AG08396 (cell line): ENCODE measurements at regions not wholly inside any gene's neighbourhood (a gene's known extent, or its start where the extent isn't known, plus 50 kb on each side); places are given as distances from the start of the nearest gene placed in this dataset.
A peak's percentile ranks its signal among the peaks of the same experiment; 100 is the strongest.

Experiments
- DNase-seq: peaks from one replicate; pipeline ENCODE4 v3.0.0; 2012; ENCODE audit warnings: low spot score, mixed read lengths

DNA sequence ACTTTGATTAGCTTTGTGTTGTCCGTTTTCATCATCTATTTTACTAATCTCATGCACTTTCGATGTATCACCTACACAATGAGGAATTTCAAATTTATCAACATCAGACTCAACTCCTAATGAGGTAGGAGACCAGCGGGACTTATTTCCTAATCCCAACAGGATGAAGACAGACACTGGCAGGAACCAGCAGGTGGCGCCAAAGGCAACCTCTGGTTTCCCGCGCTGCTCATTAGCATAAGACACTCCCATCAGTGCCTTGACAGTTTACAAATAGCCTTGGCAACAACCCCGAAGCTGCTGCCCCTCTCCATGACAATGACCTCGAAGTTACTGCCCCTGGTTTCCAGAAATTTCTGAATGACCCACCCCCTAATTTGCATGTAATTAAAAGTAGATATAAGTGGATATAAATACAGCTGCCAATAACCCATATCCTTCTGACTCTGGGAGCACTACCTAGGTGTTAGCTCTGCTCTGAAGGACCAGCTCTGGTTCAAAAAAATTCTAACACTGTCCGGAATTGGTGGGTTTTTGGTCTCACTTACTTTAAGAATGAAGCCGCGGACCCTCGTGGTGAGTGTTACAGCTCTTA lies 974.8 kb downstream of the ADGRL2 start:
- DNase-seq = peak; percentile 10

DNA sequence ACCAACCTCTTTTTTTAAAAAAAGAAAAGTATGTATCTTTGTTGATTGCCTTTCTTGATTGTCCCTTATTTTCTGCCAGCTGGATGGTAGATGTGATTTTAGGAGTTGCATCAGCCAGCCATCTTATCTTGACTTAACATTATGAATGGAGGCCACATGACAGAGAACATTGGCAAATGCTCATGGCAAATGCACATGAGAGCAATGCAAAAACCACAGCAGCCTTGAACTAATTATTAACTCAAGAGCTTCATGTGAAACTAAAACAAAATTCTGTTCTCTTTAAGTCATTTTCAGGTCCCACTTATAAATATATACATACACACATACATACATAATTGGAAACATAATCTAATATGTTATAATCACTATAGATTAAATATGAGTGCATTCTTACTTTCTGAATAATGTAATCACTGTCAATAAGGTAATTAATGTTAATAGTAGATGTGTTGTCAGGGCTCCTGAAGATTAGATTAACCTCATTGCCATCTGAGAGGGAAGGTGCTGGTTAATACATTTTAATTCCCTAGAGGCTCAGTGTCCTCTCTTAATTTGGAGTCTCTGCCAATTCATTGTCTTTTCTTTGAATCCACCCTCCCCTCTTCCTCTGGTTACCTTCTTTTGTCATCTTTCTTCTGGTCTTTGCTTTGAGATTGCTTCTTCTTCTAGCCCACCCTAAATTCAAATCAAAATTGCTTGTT lies 962.2 kb downstream of the ADGRL2 start:
- no peak for DNase-seq

DNA sequence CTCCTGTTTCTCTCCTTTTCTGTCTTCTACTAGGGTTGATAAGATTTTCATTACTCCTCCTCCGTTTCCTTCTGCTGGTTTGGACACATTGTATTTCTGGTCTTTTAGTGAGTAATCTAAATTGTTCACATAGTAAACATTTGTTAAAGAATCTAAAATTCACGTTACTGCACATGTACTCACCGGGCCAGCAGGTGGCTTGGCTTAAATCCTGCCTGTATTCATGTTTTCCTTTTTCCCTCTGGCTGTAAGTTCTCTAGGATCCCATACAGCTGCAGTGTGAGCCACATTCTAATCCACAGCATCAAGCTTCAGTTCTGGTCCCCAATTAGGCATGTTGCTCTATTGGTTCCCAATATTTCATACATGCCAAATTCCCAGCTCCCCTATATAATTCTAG lies 958.3 kb downstream of the ADGRL2 start:
- DNase-seq = no peak

DNA sequence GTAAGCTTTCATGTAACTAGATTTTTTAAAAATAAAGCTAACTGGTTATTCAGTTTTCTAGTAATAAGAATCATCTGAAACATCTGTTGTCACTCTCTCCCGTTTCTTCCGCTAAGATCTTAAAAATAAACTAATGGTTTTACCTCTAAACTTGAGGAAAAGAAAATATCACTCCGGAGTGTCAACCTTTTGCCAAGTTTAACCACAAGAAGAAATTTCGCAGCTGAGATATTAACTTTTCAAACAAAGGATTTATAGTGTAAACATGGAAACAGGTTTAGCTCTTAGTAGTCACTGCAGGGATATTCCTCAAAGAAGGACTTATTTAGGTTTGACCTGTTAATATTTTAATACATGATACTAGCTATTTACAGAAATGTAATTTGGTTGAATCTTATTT lies 954.9 kb downstream of the ADGRL2 start:
- no peak for DNase-seq

DNA sequence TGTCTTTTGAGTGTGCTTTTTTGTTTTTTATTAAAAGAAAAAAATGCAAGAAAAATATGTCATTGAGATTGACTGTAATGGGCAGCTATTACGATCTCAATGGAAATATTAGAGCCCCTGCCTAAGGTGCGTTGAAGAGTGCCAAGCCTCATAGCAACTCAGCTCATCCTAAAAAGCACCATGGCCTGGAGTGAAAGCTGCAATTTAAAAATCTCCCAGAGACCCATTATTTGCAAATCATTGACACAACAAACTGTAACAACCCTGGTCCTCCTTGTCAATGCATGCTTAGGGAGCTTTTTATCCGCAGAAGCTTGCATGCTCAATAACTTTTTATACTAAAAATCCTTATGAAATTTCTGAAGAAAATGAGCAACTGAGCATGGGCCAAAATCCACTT lies 954.5 kb downstream of the ADGRL2 start:
- DNase-seq = no peak

DNA sequence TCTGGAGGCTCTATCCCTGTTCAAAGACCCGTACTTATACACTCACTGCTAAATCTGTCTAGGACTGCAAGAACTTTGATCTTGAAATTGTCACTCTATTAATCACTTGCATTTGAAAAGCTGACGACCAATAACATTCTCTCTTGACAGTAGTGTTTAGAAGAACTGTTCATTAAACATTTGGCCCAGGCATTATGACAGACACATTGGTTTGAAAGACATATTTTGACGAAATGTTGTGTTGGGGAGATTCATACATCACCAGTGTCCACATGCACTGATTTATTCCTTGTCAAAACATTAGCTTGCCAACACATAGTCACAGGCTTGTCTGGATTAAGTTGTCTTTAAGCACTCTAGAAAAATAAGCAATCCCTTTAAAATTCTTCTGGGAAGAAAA lies 951.3 kb downstream of the ADGRL2 start:
- DNase-seq = no peak

DNA sequence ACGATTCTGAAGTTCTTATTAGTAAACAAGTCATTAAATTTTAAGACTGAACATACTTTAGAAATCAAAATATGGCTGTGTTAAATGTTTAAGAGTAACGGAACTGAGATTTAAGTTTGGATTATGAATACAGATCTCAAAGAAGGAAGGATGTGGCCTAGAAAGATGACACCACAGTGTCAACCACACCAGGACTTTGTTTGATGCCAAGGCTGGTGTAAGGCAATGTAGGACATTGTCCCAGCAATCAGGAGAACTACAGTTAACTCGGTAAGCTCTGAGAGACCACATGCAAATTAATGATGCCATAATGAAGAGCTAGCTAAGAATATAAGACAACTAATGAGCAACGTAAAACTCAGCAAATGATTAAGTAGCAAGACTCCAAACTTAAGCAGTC lies 932.9 kb downstream of the ADGRL2 start:
- no peak for DNase-seq

DNA sequence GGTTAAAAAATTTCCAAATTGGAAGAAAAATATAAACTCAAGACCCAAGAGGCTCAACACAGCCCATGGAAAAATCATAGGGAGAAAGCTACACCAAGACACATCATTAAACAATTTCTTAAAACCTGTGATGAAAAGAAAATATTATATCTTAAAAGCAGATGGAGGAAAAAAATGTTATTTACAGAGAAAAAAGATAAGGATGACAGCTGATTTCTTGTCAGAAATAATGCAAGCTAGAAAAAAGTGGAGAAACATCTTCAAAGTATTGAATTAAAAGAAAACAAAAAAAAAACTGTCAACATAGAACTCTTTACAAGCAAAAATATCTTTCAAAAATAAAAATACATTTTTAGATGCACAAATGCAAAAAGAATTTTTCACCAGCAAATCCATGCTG lies 930.5 kb downstream of the ADGRL2 start:
- no peak for DNase-seq

DNA sequence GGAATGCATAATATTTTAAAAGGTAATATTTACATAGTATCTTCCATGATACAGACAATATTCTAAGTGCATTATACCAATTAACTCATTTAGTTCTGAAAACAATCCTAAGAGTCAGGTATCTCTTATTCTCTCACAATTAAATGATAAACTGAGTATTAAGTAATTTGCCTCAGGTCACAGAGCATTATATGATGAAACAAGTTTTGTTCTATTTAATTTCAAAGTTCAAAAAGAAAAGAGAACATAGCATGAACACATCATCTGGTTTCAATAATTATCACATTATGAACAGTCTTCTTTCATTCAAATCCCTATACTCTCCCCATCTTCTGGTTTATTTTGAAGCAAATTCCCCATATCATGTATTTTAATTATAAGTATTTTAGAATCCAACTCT lies 927.5 kb downstream of the ADGRL2 start:
- no peak for DNase-seq

DNA sequence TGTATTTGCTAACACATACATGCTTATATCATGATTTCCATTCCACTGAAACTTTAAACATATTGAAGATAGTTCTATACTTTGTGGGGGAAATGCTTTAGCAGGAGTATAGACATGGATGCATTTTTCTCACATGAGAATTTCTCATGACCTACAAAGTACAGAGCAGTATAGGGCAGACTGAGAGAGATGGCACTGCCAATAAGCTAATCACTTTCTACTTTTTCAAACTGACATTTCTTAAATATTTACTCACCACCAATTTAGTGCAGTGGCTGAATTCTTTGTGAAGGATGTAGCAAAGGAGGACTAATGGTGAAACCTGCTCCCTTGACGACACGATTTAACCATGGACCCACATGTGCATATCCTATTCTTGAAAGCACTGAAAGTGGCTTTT lies 923.5 kb downstream of the ADGRL2 start:
- DNase-seq = no peak

DNA sequence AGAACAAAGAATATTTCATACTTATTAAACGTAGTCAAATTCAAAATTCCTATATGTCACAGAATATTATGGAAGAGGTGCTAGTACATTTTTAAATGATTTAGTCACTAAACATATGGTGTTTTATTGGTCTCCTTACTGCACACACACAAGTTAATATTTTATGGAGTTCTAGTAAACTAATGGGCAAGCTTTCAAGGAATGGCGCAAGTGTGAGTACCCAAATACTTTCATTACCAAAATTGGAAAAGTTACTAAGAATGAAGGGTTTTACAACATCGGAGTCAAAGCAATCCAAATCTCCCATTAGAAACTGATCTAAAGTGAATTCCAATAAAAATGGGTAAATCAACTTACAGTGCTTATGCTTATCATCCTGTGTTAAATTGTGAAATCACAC lies 921.9 kb downstream of the ADGRL2 start:
- no peak for DNase-seq

DNA sequence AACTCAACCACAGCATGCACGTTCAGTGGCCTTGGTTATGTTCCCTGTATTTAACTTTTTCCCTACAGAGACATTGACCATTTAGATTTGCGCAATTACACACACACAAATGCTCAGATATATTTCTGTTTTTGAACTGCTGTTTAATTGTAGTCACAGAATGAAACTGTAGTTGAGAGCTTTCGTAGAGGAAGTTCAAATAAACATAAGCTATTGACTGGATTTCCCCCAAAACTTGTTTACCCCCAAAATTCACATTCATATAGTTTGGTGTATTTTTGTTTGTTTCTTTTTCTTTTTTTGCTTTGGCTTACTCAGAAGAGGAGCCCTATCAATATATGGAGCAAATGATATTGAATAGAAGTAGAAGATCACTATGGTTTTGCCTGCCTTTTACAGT lies 921.0 kb downstream of the ADGRL2 start:
- no peak for DNase-seq

DNA sequence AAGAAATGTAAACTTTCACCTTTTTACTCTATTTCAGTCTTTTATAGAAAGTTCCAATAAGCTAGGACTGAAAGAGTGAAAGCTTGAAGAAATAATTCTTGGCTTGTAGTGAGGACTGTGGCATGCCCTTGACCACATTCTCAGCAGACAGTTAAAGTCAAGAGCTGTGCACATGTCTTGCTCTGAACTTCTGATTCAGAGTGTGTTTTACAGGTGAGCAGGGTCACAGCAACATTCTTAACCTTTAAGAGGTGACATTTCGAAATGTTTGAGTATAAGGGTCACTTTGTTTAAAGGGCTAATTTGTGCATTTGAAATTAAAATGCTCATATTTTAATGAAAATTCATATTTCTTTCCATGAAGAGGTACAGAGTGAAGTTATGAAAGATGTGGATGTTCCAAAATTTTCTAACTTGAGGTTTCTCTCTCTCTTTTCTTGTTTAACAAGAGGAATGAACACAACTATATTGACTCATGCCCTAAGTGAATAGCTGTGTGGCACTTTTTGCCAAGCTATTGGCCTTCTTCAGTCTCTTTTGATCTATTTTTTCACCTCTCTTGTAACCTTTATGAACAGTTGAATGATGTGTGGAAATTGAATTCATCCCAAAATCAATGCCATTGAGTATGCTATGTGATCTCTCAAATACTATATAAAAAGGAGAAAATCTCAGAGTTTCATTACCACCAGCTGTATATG lies 918.1 kb downstream of the ADGRL2 start:
- DNase-seq = no peak

DNA sequence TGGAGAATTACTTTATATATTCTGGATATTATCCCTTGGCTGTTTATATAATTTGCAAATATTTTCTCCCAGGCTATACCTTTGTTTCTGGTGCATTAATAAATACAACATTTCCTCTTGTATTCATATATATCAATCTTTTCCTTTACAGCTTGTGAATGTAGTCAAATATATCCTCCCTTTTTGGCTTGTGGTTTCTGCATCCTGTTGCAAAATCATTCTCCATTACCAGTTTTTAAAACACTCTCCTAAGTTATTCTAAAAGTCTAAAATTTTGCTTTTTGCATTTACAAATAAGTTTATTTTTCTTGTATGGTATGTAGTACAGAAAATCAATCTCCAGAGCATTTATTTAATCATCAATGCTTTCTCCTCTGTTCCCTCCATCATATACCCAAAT lies 909.4 kb downstream of the ADGRL2 start:
- DNase-seq = no peak

DNA sequence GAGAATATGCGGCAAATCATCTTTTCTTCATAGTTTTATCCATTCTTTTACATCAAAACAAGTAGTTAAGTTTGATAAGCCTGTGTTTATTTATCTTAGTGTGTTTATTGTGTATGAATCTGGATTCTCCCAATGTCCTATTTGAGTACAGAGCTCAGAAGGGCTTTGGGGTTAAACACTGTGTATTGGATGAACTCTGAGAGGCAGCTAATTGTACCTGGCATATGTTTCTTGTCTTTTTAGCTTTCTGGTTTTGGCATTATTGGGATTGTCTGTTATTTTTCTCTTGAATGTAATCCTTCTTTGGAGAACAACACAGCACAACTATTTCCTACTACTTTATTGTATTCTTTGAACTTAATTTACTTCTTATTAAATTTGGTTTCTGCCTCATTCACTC lies 906.9 kb downstream of the ADGRL2 start:
- no peak for DNase-seq

DNA sequence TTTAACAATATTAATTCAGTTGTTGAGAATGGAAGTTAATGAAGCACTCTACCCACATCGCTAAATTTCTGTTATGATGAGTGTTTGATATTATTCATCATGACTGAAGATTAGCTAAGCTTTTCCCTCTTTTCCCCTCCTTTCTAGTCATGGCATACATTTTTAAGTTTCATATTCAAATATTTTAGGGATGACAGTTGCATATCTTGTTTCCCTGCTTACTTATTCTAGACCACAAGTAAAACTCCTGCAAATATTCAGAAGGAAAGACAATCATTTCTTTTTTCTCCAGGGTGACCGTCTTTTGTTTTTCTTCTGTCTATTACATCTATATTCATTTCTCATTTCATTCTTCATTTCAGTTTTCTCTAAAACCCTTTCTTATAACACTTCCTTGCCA lies 906.0 kb downstream of the ADGRL2 start:
- peak; percentile 1 for DNase-seq

DNA sequence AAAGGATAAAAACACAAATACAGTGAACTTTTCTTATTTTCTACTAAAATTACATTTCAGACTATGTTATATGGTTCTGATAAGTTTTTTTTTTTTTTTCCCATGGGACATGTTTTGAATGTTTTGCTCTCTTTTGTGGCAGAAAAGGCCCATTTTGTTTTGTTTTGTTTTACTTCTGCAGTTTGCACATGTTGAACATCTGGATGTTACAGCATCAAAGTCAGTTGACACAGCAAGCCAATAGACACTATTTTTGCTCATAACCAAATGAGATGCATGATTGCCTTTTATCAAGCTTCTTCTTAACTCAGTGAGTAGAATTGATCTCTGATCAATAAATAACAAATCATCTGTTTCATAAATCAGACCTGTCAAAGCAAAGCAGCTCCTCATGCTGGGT lies 904.2 kb downstream of the ADGRL2 start:
- no peak for DNase-seq

DNA sequence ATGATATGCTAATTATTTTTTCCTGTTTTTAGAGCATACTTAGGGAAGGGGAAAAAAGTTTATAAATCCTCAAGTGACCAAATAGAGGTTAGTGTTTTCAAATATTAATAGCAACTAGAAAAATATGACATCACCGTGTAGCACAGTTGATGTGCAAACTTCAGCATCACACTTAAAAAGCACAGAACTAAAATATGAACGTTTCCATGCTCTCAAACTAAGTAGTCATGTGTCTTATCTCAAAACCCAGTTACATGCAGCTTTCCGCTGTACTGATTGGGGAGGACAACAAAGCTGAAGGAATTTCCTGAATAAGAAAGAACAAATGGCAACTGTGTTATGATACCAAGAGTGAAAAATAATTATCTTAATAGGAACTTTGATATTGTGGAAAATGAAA lies 903.7 kb downstream of the ADGRL2 start:
- DNase-seq = no peak

DNA sequence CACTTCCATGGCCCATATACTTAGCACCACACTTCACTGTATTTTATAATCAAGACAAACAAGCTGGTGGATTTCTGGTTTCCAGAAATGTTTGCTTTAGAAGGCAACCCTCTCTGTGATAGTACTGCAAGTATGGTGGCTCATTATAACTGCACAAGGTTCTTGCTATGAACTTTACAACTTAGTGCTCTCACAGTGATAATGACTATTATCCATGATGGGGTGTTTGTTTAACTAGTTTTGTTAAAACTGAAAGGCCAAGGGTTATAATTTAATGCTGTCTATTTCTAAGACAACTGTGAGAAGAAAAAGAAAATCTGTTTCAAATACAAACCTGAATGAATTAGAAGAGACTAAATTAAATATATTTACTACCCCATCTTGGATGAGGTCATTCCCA lies 903.2 kb downstream of the ADGRL2 start:
- DNase-seq = no peak

DNA sequence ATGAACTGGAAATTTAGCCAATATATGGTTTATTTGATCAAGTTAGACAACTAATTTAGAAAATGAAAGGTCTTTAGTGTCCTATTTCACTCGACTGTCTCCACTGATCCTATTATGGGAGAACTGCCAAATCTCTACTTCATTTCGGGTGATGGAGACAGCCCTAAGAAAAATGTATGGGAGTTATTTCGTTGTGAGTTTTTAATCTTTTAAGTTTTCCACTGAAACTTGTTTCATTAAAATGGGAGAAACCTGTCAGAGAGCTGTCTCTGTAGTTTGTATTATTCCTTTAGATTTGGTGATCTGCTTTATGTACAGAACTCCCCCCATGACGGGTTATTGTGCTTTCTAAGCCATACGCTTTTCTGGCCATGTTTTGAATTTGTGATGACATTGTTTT lies 899.7 kb downstream of the ADGRL2 start:
- no peak for DNase-seq

DNA sequence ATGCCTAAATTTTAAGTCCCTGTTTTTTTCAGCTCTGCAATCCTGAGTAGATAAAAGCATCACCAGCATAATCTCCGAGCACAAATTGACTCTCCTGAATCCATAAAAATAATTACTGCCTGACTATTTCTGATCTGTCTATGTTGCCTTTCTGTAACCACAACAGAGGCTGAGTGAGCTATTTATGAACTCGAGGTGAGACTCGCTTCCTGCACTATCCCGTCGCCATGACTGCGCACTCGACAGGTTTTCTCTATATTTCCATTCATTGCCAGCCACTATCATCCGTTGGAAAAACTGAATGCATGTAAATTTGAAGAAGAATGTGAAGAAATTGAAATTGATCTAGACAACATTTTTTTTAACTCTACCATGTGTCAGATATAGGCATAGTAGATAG lies 897.2 kb downstream of the ADGRL2 start:
- no peak for DNase-seq

DNA sequence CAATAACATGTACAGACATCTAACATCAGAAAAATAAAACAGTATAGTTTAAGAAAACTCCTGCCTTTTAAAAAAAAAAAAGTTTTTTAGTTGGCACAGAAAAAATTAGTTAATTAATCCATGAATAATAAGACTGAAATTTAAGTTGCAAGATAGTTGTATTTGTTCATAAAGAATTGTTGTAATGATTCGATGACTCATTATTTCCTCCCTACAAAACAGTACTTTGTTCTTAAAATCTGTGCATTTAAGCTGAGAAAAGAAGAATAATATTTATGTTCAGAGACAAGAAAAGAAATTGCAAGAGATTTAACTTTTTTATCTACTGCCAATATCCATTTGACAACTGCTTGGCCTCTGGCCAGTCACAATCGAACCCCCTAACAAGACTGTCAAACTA lies 894.7 kb downstream of the ADGRL2 start:
- no peak for DNase-seq

DNA sequence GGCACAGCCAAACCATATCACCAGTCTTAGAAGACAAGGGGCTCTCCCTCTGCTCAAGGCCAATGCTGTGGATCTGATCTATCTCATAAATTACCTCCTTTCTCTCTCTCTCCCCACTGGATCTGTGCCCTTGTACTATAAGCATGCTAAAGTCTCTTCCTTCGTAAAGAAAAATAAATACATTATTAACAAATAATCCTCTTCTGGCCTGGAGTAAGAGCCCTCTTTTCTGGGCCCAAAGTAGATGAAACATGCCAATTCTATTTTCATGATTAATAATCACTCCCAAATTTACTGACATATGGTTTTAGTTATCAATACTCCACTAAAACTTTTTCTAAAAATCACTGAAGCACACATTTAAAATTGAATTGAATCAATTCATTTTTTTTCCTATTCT lies 889.7 kb downstream of the ADGRL2 start:
- DNase-seq = no peak

DNA sequence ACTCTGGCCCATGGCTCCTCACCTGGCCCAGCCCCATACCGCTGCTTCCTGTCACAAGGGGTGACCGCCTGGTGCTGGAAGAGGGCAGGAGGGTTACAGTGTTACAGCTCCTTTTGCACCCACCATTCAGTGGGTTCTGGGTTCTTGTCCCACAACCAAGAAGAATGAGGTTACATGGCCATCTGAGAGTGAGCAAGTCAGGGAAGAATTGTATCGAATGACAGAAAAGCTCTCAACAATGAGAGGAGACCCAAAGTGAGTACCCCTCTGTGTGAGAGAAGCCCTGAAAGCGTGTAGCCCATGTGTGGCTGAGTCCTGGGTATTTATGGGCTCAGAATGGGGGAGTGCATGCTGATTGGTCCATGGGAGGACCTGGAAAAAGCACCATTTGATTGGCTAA lies 888.5 kb downstream of the ADGRL2 start:
- DNase-seq = no peak
